Ovary (tissue), 3 donors: ENCODE measurements at regions not wholly inside any gene's neighbourhood (a gene's known extent, or its start where the extent isn't known, plus 50 kb on each side); places are given as distances from the start of the nearest gene placed in this dataset.

Experiments
- CTCF ChIP-seq, 3 donors: fragments of 450-650 bp in 2 of 3; fragments of 200-600 bp in 1 of 3; IDR thresholded peaks; one replicate each; pipeline versions ENCODE4 v1.5.1 to v1.8.0; 2016 to 2022; ENCODE audit warnings: antibody characterized with exemption in 3 of 3, mild to moderate bottlenecking in 1 of 3
- POLR2A ChIP-seq: fragments of 450-650 bp; IDR thresholded peaks from one replicate; pipeline ENCODE4 v1.6.1; 2017; ENCODE audit warnings: antibody characterized with exemption, mild to moderate bottlenecking, moderate library complexity
- donor health status: DM: no; HTN: no; CAD: no.

- TF ChIP-seq CTCF (IDR thresholded peaks at IDR 0.05) (no peak), POLR2A (no peak)
Observed at GRCh38 chr1:188154761-188155160, 1326.0 kb downstream of the PLA2G4A start.
